ENCODE measurements at regions not wholly inside any gene's neighbourhood (a gene's known extent, or its start where the extent isn't known, plus 50 kb on each side); places are given as distances from the start of the nearest gene placed in this dataset.

GRCh38 chr3:120506076-120506827 is 55.5 kb upstream of the FSTL1 start:
- WGBS (ENCODE audit: insufficient coverage), result 47% methylated on average over 3 of the region's 5 CpGs
- H3K4me1 ChIP-seq (ENCODE audit: control insufficient read depth, insufficient read depth, low read length), result peaks cover 10% of the 10 kb centered on the region
- DNase-seq, result peak; percentile 17
- peaks cover 4% of the 10 kb centered on the region for H3K9me3 ChIP-seq (replicated peaks; ENCODE audit: control insufficient read depth, low read depth, low read length)
- no peak overlapping the region for H3K4me3 ChIP-seq (ENCODE audit: low read length)
- no peak overlapping the region for H3K27ac ChIP-seq (ENCODE audit: low read length)
- no peaks in the 10 kb centered on the region for H3K27me3 ChIP-seq (ENCODE audit: control insufficient read depth, insufficient read depth, low read length)
- no peaks in the 10 kb centered on the region for H3K36me3 ChIP-seq (ENCODE audit: control insufficient read depth, insufficient read depth, low read length)

DNA sequence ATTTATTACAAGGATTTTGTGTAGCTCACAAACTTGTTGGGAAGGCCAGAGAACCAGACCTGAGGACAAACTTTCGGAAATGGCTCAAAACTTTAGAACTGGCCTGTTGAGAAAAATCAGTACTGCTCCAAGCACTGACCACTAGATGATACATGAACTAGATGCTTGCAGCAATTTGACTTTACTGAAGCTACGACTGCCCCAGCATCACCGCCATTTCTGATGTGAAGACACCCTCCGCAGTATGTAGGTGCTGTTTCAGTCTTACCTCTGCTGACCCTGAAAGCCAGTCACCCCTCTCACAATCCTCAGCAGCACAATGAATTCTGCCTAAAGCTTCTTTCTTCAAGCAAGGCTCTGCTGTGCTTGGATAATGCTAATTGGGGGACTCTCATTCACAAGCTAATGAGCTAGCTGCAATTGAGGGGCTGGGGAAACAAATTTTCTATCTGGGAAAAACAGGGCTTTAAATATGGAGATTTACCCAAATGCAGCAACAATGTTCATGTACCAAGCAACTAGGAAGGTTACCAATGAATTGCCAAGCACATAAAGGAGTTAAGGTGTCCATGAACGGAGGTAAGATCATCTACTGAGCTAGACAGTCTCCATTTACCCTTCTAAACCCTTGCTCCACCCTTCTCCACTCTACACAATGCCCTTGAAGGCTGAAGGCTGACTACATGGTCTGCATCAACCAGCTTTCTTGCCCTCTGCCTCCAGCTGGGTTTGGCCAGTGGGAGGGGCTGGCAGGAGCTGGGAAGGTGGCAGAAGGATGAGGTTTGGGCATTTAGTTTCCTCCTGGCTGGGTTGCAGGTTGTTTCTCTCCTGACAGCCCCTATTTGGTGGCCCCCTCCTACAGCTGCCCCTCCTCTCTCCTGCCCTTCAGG is 53.2 kb upstream of the FSTL1 start:
- H3K9me3 ChIP-seq (replicated peaks; ENCODE audit: control insufficient read depth, low read depth, low read length), result peaks cover 2% of the 10 kb centered on the region
- no peak overlapping the region for H3K4me3 ChIP-seq (ENCODE audit: low read length)
- H3K4me1 ChIP-seq (ENCODE audit: control insufficient read depth, insufficient read depth, low read length), result peaks cover 10% of the 10 kb centered on the region
- H3K27ac ChIP-seq (ENCODE audit: low read length), result no peak overlapping the region
- 64% methylated on average over 5 of the region's 5 CpGs for WGBS (ENCODE audit: insufficient coverage)
- no peak for DNase-seq
- no peaks in the 10 kb centered on the region for H3K36me3 ChIP-seq (ENCODE audit: control insufficient read depth, insufficient read depth, low read length)
- H3K27me3 ChIP-seq (ENCODE audit: control insufficient read depth, insufficient read depth, low read length), result no peaks in the 10 kb centered on the region

GRCh38 chr3:120502116-120502515 is 51.3 kb upstream of the FSTL1 start:
- Histone ChIP-seq H3K27ac (ENCODE audit: low read length) (no peak overlapping the region), H3K4me1 (ENCODE audit: control insufficient read depth, insufficient read depth, low read length) (peaks cover 13% of the 10 kb centered on the region), H3K4me3 (ENCODE audit: low read length) (no peak overlapping the region), H3K9me3 (replicated peaks; ENCODE audit: control insufficient read depth, low read depth, low read length) (no peaks in the 10 kb centered on the region), H3K27me3 (ENCODE audit: control insufficient read depth, insufficient read depth, low read length) (no peaks in the 10 kb centered on the region), H3K36me3 (ENCODE audit: control insufficient read depth, insufficient read depth, low read length) (no peaks in the 10 kb centered on the region)
- DNase-seq, result no peak
- 96% methylated on average over 4 of the region's 8 CpGs for WGBS (ENCODE audit: insufficient coverage)
